Heart right ventricle (tissue), 16 donors: ENCODE measurements at regions not wholly inside any gene's neighbourhood (a gene's known extent, or its start where the extent isn't known, plus 50 kb on each side); places are given as distances from the start of the nearest gene placed in this dataset.

Source experiments
- ATAC-seq, 8 donors: fragments of 200-7000 bp; cut with Tn5 transposase; one replicate each; pipeline ENCODE4 v1.9.1; 2020; ENCODE audit warnings: mild to moderate bottlenecking in 8 of 8, moderate library complexity in 8 of 8, moderate number of reproducible peaks in 1 of 8
- DNase-seq, 2 donors: peaks; one replicate each; pipeline ENCODE4 v3.0.0-alpha.2; 2020
- H3K27ac ChIP-seq, 10 donors: fragments of 200-600 bp; sonication (generic) in 2 of 10; one replicate each; pipeline versions ENCODE4 v1.5.0 to v1.8.0; 2020 to 2022; ENCODE audit warnings: mild to moderate bottlenecking in 3 of 10
- H3K27me3 ChIP-seq, 7 donors: fragments of 200-600 bp; one replicate each; pipeline ENCODE4 v1.8.0; 2021 to 2022; ENCODE audit warnings: mild to moderate bottlenecking in 2 of 7
- H3K36me3 ChIP-seq, 9 donors: fragments of 200-600 bp; sonication (generic) in 1 of 9; one replicate each; pipeline versions ENCODE4 v1.5.0 to v1.8.0; 2020 to 2022; ENCODE audit warnings: mild to moderate bottlenecking in 2 of 9
- H3K4me1 ChIP-seq, 9 donors: fragments of 200-600 bp; sonication (generic) in 1 of 9; one replicate each; pipeline versions ENCODE4 v1.5.0 to v1.8.0; 2020 to 2022; ENCODE audit warnings: mild to moderate bottlenecking in 4 of 9
- H3K4me3 ChIP-seq, 10 donors: fragments of 200-600 bp; sonication (generic) in 2 of 10; one replicate each; pipeline versions ENCODE4 v1.5.0 to v1.8.0; 2020 to 2022; ENCODE audit warnings: mild to moderate bottlenecking in 7 of 10, moderate library complexity in 2 of 10
- H3K9me3 ChIP-seq, 11 donors: fragments of 200-600 bp in 10 of 11; sonication (generic) in 2 of 11; one replicate each; pipeline versions ENCODE4 v1.5.0 to v1.8.0; 2013 to 2022; ENCODE audit warnings: mild to moderate bottlenecking in 2 of 11, control low read depth in 1 of 11, moderate library complexity in 1 of 11
- CTCF ChIP-seq, 9 donors: fragments of 200-600 bp; sonication (generic) in 2 of 9; IDR thresholded peaks; one replicate each; pipeline versions ENCODE4 v1.5.0 to v1.8.0; 2021 to 2022; ENCODE audit warnings: antibody characterized with exemption in 9 of 9, mild to moderate bottlenecking in 5 of 9, moderate library complexity in 1 of 9
- WGBS, 2 donors: extraction: QIAGEN DNeasy Blood & Tissue Kit; methylation state at CpG; one replicate each; pipeline ENCODE4 v1.1.7; 2013; ENCODE audit warnings: inconsistent platforms in 1 of 2; 5-methylcytosine and 5-hydroxymethylcytosine counted together
- intact Hi-C, 10 donors: fragments of 100-400 bp; cut with DNase I; formaldehyde crosslinking; loops; one replicate each; pipeline versions ENCODE4 v1.11.1 to v1.14.2; 2022
- donor health status: Arrhythmogenic right ventricular cardiomyopathy.
- donor health status: ischemic (EF 13 %, LVEDD 7.1; RV severe dilation, severe dysfunction).
- donor health status: healthy with polysubstance abuse.
- donor health status: DM: no; HTN: yes; CAD: no.
- donor health status: DM: no; HTN: no; CAD: no.
- donor health status: ischemic (EF 25% LVEDD 6.9; RV normal size, moderate dysfunction).
- donor health status: ischemic (EF 25% LVEDD 5.7; RV mildly dilated, moderate dysfunction).
- donor health status: healthy.
- donor health status: DM: yes; HTN: yes; CAD: no.
- donor health status: Ischemic cardiomyopathy.
- donor health status: ischemic (EF 35%, LVEDD 5.7; RV mildly dilated, moderate dysfunction).
- donor health status: nonischemic (EF 11% LVEDD 7.7; RV severe dilation, severe dysfunction).
- donor health status: DM: yes; HTN: yes; CAD: no.
- donor health status: PGD.
- donor health status: ischemic (EF 29% LVEDD 5.4; RV normal size, mild dysfunction).
- donor health status: nonischemic (EF 23%, LVEDD 6.1; RV moderate dilation, normal function).

GRCh38 chr5:5810461-5810860 is 388.0 kb downstream of the ICE1 start:
- intact Hi-C loops: no loop called here
- 34 to 36% methylated on average over 2 of the region's 2 CpGs for WGBS, 2 donors
- Histone ChIP-seq H3K9me3 (no peaks in the 10 kb centered on the region), H3K27me3 (no peaks in the 10 kb centered on the region), H3K36me3 (no peaks in the 10 kb centered on the region), H3K4me3 (no peak overlapping the region), H3K4me1 (no peaks in the 10 kb centered on the region), H3K27ac (no peak overlapping the region)
- no peak for TF ChIP-seq CTCF (IDR thresholded peaks at IDR 0.05)
- ATAC-seq (peak in 5 of 8 donors; percentile 54 to 95 (median 90)), DNase-seq (peak; percentile 25 to 31)

- Histone ChIP-seq H3K9me3 (no peaks in the 10 kb centered on the region), H3K4me1 (peaks cover 0 to under 1% (median 0%) of the 10 kb centered on the region in 9 donors), H3K27ac (no peak overlapping the region), H3K4me3 (no peak overlapping the region), H3K36me3 (no peaks in the 10 kb centered on the region), H3K27me3 (no peaks in the 10 kb centered on the region)
- 97% methylated on average over 7 of the region's 7 CpGs for WGBS, 2 donors
- intact Hi-C loops: no loop called here
- no peak for ATAC-seq
- no peak for DNase-seq
- TF ChIP-seq CTCF (IDR thresholded peaks at IDR 0.05): no peak
Observed at GRCh38 chr5:5805916-5806315, 383.4 kb downstream of the ICE1 start.

GRCh38 chr5:5804478-5805233 is 382.2 kb downstream of the ICE1 start:
- TF ChIP-seq CTCF (IDR thresholded peaks at IDR 0.05): no peak
- Histone ChIP-seq H3K27me3 (no peaks in the 10 kb centered on the region), H3K36me3 (no peaks in the 10 kb centered on the region), H3K4me3 (no peak overlapping the region), H3K27ac (no peak overlapping the region), H3K9me3 (no peaks in the 10 kb centered on the region), H3K4me1 (peaks cover 0 to 5% (median 0%) of the 10 kb centered on the region in 9 donors)
- intact Hi-C loops: no loop called here
- 81 to 86% methylated on average over 8 of the region's 8 CpGs for WGBS, 2 donors
- no peak for DNase-seq
- ATAC-seq: no peak

- intact Hi-C loops: no loop called here
- Histone ChIP-seq H3K4me3 (no peak overlapping the region), H3K36me3 (no peaks in the 10 kb centered on the region), H3K9me3 (no peaks in the 10 kb centered on the region), H3K27me3 (no peaks in the 10 kb centered on the region), H3K4me1 (peaks cover 0 to 23% (median 2%) of the 10 kb centered on the region in 9 donors), H3K27ac (peak overlapping the region in 6 of 10 donors; percentile 2 to 50 (median 28))
- TF ChIP-seq CTCF (IDR thresholded peaks at IDR 0.05): no peak
- DNase-seq (peak; percentile 18 to 50), ATAC-seq (peak; percentile 50 to 89 (median 79))
- WGBS, 2 donors: 56 to 58% methylated on average over 11 of the region's 11 CpGs
Observed at GRCh38 chr5:5800801-5801761, 378.6 kb downstream of the ICE1 start.
